ENCODE measurements at regions not wholly inside any gene's neighbourhood (a gene's known extent, or its start where the extent isn't known, plus 50 kb on each side); places are given as distances from the start of the nearest gene placed in this dataset.

DNA sequence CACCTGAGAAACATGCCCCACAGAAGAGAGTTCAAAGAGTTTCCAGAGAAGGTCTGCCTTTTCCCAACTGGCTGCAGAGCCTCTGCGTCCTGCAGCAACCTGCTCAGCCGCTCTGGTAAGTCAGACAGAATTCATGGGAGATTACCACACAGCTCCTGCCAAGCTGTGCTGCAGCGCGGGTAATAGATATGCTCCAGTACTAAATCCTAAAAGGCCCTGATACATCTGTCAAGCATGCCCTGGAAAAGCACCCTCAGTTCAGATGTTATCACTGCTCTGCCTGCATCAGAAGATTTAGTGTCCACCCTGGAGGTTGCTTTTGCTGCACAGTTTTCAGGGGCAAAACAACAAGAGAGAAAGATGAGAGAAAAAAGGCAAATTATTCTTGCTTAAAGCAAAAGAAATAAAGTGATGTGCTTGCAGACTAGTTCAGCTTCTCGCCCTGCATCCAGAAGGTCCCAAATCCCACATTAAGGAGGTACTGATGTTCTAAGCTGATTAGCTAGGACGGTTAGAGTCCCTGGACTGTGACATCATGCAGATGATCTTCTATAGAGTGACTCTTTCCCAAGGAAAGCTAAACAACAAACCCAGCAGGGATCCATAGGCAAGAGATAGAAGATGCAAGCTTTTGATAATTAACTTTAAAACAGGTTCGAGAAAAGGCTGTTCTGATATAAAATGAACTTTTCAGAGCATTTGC is 488.6 kb downstream of the BCL11A start:
- no peak for DNase-seq (ENCODE audit: low read depth in 1 of 2, low spot score in 1 of 2)

DNA sequence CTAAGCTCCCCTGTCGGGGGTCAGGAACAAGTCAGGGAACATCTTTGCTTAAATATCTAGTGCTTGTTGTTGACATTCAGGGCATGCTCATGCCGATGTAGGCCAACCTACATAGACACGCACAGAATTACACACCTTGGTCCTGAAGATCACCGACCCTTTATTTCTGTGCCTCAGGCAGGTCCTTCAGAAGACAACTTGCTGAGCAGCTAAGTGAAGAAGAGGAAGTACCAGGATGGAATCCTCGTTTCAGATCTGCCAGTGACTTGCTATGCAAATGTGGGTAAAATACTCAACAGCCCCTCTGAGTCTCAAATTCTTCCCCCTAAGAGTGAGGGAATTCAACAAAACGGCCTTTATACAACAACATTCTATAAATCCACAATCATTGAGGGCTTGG is 494.7 kb downstream of the BCL11A start:
- DNase-seq (ENCODE audit: low read depth in 1 of 2, low spot score in 1 of 2), result no peak

DNA sequence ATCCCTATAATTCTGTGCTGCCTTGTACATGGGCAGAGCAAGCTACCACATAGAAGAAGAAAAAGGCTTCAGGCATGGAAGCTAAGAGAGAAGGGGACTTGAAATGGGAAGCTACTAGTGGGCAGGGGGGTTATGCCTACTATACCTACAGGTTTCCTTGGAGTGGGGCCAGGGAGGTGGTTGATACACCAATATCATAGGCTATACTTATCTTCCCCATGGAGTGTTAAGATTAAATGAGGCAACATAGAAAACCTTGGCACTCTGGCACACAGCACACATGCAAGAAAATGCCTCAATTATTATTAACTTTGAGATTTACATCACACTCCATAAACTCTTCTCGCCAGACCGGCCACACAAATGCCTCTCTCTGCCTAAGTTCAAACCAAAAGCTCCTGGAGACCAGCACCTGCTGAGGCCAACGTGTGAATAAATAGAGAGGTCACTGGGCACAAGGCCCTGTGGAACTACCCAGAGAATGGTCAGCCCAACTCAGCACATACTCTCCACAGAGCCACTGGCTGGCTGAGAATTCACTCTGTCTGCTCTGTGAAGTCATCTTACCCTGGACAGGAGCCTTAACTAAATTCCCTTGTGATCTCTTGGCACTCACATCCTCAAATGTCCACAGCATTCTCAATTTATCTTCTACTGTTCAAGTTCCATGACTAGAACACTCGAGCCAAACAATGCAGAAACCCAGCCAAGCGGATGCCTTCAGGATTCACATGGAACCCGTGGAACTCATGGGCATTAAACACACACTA is 498.7 kb downstream of the BCL11A start:
- DNase-seq (ENCODE audit: low read depth in 1 of 2, low spot score in 1 of 2), result no peak

DNA sequence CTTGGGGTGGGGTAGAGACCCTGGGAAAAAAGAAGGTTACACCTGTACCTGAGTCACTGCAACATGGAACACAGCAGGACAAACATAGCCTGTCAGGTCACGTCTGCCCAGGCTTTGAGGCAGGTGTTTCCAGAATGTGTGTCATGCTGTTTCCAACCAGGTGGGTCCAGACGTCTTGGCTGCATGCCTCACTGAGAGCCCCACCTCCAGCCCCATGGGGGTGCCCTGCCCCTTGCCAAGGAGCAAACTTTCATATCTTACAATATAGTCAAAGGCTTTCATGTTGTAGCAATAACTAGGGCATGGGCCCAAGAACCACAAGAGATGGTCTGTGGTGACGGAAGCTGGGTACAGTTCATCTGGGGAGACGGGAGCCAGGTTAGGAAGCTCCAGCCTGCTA is 499.7 kb downstream of the BCL11A start:
- no peak for DNase-seq (ENCODE audit: low read depth in 1 of 2, low spot score in 1 of 2)

DNA sequence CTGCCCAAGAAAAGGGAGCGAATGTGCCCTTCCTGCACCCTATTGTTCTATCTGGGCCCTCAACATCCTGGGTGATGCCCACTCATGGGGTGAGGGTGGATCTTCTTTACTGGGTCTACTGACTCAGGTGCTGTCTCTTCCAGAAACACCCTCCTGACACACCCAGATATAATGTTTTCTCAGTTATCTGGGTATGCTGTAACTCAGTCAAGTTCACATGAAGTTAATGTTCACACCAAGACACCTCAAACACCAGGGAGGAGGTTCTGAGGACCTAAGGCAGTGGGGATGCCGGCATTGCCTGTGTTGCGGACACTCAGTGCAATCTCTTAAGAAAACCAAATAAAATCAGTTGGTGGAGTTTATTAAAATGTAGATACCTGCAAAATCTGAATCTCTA is 500.9 kb downstream of the BCL11A start:
- DNase-seq (ENCODE audit: low read depth in 1 of 2, low spot score in 1 of 2), result no peak

DNA sequence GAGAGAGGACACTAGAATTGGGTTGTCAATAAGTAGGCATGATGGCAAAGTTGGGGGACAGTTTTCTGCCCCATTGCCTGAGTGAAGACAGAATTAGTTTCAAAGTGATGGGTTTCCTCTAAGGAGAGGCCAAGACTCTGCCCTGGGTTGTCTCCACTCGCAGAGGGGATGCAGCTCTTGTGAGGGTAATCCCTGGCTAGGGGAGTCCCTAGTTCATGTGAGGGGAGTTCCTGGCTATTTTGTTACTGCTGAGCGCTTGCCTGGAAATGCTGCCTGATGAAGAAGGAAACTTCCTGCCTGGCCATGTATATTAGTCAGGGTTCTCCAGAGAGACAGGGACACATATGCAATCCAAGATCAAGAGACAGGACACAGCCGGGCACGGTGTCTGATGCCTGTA is 501.5 kb downstream of the BCL11A start:
- DNase-seq (ENCODE audit: low read depth in 1 of 2, low spot score in 1 of 2), result no peak

DNA sequence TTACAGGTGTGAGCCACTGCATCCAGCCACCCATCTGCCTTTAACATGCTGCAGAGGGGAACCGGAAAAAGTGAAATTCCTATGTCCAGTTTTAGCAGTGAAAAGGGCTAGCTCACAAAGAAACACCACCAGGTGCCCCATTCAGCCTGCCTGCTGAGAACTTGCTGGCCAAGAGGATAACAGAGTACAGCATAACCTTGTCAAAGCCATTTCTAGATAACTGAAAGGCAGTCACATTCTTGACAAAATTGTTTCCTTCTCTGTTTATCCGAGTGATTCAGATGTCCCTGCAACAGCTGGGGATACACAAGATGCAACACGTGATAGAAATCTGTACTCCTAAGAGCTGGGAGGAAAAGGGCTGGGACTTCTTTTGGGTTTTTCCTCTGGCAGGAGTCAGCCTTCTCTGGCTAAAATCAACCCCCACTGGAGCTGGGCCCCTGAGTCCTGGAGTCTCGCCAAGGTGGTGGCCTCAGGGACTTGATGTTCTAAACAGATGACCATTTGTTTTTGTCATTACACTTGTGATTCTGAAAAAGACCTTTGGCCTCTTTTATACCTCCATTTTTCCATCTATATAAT is 505.4 kb downstream of the BCL11A start:
- no peak for DNase-seq (ENCODE audit: low read depth in 1 of 2, low spot score in 1 of 2)

DNA sequence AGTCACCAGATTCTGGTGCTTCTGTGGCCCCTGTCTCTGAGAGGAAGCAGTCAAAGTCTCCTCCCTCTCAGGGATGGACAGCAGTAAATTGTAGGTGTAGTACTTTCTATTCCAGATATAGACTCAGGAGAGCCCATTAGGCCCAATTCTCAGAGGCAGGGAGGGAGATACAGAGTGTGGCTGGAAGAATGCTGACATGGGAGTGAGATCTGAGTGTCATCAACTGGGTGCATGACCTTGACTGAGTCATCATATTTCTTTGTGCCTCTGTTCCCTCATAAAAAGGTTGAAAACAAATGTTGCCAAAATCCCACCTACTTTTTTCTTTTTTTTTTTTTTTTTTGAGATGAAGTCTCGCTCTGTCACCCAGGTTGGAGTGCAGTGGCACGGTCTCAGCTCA is 506.1 kb downstream of the BCL11A start:
- DNase-seq (ENCODE audit: low read depth in 1 of 2, low spot score in 1 of 2), result no peak

DNA sequence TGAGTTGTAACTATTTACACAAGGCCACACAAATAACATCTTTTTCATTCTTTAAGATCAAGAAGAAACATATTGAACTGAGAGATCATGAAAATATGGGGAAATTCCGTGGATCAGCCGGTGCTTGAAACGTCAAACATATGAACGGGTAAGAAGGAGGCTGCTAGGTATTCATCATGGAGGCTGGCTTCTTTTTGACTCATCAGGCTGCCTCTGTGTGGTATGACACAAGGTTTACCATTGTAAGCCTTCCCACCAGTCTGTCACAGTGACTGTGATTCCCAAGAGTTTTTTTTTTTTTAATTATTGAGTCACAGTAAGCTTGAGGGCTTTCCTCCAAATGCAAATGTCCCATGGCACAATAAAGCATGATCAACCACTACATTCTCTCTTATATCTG is 506.9 kb downstream of the BCL11A start:
- DNase-seq (ENCODE audit: low read depth in 1 of 2, low spot score in 1 of 2), result no peak

DNA sequence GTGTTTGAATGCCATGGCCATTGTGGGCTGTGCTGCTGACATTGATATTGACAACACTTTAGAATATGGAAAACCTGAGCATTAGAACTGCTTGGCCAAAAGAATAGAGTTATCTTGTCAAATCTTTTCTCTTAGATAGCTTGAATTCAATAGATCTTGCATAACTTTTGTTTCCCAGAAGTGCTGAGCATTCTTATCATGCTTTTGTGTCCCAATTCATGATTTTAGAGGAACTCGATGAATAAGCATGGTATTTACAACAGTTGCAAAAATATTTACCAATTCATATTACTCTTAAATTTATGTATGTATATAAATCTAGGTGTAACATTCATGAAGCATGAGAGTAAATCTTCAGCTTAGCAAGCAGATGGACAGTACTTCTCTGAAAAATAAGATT is 508.0 kb downstream of the BCL11A start:
- DNase-seq (ENCODE audit: low read depth in 1 of 2, low spot score in 1 of 2), result no peak

DNA sequence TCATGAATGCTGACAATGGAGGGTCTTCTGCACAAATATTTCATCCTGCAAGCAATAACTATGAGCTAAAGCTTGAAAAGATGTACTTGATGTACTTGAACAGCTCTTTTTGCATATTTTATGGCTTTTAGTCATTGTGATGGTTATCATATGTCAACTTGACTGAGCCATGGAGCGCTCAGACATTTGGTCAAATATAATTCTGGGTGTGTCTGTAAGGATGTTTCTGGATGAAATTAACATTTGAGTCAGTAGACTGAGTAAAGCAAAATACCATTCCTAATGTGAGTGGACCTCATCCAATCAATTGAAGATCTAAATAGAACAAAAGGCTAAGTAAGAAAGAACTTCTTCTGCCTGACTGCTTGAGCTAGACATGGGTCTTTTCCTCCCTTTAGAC is 509.0 kb downstream of the BCL11A start:
- DNase-seq (ENCODE audit: low read depth in 1 of 2, low spot score in 1 of 2), result no peak

DNA sequence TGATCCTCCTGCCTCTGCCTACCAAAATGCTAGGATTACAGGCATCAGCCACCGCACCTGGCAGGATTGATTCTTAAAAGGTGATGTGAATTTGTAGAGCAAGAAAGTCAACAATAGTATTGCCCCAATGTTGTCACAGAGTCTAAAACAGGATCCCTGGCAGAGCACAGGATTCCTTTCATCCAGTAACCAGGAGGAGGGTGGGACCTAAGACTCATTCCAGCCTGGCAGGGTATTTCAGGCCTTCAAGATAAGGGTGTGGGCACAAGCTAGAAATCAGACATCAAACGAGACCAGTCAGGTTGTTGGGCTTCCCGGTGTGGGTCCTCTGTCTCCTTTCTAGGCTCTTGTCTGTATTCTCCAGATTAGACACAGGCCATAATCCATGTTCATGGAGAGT is 511.4 kb downstream of the BCL11A start:
- DNase-seq (ENCODE audit: low read depth in 1 of 2, low spot score in 1 of 2), result no peak

DNA sequence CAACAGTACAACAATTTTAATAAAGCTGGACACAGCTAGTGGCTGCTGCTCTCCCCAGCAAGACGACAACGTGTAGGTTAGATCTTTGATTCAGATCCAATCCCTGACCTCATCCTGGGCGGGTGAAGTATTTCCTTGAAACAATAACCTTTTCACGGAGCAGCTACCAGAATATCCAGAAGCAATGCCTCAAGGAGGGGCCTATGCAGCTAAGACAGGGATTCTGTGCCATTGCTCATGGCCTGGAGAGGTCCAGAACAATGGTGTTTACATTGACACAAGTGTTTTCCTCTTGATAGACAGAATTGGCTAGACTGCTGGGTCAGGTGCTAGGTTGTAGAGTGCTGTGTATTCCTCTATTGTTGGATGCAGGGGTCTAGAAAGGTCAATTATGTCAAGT is 520.1 kb downstream of the BCL11A start:
- no peak for DNase-seq (ENCODE audit: low read depth in 1 of 2, low spot score in 1 of 2)

DNA sequence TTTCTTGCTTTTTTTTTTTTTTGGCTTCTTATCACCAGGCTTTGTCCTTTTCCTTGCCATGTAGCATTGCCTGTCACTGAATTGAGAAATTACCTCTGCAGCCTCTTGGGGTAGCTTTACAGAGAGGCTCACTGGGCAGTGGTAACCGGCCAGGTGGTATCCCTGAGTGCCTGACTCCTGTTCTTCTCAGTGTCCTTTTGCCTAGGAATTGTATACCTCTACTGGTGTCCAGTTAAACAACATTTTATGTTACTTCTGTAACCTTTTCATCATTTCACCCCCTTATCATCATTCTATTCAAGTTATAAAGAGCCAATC is 523.9 kb downstream of the BCL11A start:
- no peak for DNase-seq (ENCODE audit: low read depth in 1 of 2, low spot score in 1 of 2)

DNA sequence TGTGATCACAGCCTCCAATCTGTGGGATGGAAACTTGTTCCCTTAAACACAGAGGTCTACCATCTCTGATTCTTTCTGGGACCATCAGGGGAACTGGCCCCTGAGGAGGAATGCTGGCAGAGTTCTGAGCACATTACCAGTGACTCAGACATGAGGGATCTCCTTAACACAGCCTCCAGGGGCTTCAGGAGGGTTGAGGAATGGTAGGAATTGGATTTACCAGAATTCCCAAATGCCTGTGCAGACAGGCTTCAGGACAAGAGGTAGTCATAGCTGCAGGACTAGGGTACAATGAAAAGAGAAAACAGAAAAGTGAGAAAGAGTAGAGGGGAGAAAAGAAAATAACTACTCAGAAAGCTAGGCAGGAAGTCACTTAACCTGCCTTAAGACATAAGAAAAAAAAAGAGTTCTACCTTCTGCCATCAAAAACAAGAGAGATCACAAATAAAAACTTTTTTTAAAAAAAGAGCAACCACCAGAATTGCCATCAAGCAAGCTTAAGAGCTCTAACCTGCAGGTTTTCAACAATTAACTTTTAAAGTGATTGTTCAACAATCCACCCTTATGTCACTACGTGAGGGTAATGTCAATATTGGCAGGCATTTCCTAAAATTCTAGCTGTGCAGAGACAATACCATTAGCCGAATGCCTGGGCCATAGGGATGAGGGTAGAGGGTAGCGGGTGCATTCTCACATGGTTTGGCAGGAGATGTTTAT is 524.4 kb downstream of the BCL11A start:
- DNase-seq (ENCODE audit: low read depth in 1 of 2, low spot score in 1 of 2), result no peak

DNA sequence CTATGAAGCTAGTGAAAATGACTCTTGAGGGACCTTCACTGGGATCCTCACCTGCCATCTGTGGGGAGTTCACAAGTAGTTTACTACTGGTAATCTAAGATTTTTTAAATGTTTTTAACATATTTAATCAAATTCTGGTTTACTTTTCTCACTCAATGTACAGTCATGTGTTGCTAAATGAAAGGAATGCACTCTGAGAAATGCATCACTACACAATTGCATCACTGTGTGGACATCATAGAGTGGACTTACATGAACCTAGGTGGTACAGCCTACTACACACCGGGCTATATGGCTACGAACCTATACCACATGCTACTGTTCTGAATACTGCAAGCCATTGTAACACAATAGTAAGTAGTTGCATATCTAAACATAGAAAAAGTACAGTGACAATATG is 528.0 kb downstream of the BCL11A start:
- DNase-seq (ENCODE audit: low read depth in 1 of 2, low spot score in 1 of 2), result no peak

DNA sequence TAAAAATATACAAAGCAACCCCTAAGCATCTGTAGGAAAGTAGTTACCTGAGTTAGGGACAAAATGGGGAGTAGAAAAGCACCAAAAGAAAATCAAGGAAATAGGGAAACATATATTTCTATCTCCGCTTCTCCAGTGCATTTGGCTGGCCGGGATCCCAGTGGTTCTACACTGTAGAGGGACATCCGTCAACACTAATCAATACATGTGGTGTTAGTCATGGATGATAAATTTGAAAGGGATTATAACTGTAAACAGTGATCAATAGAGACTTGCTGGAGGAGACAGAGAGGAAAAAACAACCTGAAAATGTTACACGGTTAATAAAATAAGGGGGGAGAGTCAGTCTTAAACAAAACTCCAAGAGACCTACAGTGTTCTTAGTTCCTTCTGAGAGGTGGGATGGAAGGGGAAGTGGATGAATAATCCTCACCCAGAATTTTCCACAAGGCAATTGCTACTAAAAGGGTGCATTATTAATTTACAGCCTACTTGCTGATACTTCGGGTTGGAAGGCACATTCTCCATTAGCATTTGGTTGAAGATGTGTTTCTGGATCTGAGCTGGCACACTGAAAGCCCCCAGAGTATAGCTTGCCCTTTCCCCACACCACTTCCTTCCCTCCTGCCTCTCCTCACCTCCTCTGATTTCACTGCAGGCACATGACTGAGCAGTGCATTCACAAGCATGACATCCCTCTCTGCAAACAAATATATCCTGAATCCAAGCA is 530.0 kb downstream of the BCL11A start:
- no peak for DNase-seq (ENCODE audit: low read depth in 1 of 2, low spot score in 1 of 2)

DNA sequence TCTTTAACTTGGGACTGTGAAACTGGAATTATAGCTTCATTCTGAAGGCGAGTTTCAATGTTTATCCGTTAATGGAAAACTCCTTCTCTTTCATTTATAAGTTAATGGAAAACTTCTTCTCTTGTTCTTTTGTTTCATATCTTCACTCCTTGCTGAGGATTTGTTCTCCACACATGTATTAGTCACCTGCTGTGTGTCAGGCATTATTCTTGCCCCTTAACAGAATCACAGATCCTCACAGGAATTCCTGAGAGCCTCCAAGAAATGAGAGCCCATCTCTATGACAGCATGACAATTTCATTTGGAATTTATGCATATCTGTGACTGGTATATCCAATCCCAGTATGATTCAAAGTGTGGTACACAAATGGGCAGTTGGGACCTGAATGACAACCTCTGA is 545.8 kb downstream of the BCL11A start:
- no peak for DNase-seq (ENCODE audit: low read depth in 1 of 2, low spot score in 1 of 2)

DNA sequence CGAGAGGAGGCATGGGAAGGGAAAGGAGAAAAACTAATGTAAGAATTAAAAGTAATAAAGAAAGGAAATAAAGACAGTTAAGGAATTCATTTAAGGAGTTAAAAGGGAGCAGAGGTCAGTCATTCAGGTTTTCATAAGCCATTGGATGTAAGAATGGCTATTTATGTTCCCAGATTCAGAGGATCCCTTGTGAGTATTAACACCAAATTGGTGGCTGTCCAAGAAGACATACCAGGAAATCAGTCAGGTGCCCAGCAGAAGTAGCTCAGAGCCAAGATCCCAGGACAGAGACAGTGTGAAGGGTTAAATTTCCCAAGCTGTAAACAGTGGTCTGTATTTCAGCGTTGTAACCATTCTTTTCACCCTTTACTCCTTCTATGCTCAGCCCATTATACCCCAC is 550.4 kb downstream of the BCL11A start:
- DNase-seq (ENCODE audit: low read depth in 1 of 2, low spot score in 1 of 2), result no peak

DNA sequence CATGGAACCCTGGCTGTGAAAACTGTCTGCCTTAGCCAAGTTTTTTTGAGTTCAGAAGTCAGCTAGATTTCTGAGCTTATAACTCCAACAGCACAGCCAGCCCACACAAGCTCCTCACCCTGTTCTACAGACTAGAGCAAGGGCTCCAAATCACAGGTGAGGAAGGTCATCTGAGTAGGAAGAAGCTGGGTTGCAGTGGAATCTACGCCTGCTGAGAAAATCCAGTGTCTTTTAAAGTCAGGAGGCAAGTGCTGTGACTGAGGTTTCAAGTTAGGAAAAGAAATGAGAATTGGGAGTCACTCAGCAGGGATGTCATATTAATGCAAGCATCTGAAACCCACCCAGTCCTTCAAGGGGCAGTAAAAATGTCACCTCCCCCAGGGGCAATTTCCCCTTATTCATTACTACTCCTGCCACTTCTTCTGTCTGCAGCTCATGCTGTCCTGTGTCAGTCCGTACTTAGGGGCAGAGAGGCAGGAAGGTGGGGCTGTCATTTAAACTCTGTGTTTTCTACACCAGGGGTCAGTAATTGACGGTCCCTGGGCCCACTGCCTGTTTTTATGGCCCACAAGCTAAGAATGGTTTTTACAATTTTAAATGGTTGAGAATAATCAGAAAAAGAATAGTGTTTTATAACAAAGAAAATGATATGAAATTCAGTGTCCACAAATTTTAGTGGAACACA is 551.1 kb downstream of the BCL11A start:
- DNase-seq (ENCODE audit: low read depth in 1 of 2, low spot score in 1 of 2), result no peak

DNA sequence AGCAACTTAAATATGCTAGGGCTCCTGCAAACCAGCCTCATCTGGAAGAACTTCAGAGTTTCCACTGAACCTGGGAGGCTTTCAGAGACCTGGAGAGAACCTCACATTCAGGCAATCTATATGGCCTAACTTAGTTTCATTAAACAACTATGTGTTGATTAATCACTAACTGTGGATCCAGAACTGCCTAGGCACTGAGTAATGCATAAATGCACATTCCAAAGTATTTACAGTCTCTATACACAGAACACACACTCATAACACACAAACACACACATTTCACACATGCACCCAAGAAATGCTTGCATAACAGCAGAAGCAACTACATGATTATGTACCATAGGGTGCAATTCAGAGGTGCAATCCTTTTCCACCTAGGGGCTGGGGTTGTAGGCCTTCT is 552.8 kb downstream of the BCL11A start:
- no peak for DNase-seq (ENCODE audit: low read depth in 1 of 2, low spot score in 1 of 2)

Measured in stimulated activated CD4-positive, alpha-beta T cell treated with anti-CD3 and anti-CD28 coated beads, Interleukin-15, amount 100 ng/mL, for 1 hour (primary cell).